Stimulated activated CD4-positive, alpha-beta T cell treated with anti-CD3 and anti-CD28 coated beads, TNF-alpha, amount 100 ng/mL, for 4 hours (primary cell): ENCODE measurements at regions not wholly inside any gene's neighbourhood (a gene's known extent, or its start where the extent isn't known, plus 50 kb on each side); places are given as distances from the start of the nearest gene placed in this dataset.

Experiments used
- DNase-seq, 3 experiments: peaks; one replicate each; pipeline ENCODE4 v3.0.0-alpha.2; 2020; ENCODE audit warnings: low read depth in 3 of 3

- no peak for DNase-seq
Measured at GRCh38 chr18:57991552-57991951, 52.5 kb upstream of the NEDD4L start.

DNA sequence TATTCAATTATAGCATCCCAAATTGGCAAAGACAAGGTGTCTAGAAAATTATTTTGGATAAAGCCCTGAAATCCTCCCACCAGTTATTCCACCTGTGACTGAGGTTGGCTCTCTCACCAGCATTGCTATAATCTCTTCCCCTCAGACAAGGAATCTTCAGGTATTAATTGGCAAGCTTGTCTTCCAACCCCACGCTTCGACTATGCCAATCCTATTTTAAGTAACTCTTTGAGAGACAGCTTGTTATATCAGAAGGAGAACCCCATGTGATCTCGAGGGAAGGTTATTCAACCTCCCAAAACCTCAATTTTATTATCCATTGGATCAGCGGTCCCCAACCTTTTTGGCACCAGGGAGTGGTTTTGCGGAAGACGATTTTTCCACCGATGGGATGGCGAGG lies 54.5 kb upstream of the NEDD4L start:
- DNase-seq = no peak

DNA sequence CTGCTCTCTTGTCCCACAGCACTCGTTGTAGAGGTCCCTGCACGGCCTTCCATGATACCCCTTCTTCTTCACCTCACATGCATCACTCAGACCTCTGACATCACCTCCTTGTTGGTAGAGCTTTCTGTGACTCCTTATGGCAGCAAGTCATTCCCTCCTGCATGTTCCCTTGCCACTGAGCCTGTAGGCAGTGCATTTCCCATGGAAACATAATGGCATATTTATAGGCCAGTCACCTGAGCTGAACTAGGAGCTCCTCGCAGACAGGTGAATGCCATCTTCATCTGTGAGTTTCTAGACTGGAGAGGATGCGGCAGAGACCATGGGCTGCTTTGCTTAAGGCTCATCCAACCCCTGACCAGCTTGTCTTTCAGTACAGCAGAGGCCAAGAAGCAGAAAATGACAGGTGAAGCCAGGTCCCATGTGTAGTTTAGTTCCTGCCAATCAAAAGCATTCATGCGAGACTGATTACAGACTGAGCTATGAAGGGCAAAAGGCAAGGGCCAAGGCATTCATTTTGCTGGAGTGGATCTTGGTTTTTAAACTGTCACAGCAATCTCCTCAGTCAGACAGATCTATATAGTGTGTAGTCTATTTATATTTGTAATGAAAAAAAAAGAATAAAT lies 59.4 kb upstream of the NEDD4L start:
- no peak for DNase-seq

GRCh38 chr18:57983965-57984364 lies 60.1 kb upstream of the NEDD4L start:
- DNase-seq = no peak

- no peak for DNase-seq
Measured at GRCh38 chr18:57983472-57983871, 60.6 kb upstream of the NEDD4L start.

GRCh38 chr18:57982372-57983021 lies 61.5 kb upstream of the NEDD4L start:
- no peak for DNase-seq

- no peak for DNase-seq
Measured at GRCh38 chr18:57981308-57982028, 62.6 kb upstream of the NEDD4L start.

- DNase-seq = no peak
Measured at GRCh38 chr18:57980573-57981307, 63.3 kb upstream of the NEDD4L start.

DNA sequence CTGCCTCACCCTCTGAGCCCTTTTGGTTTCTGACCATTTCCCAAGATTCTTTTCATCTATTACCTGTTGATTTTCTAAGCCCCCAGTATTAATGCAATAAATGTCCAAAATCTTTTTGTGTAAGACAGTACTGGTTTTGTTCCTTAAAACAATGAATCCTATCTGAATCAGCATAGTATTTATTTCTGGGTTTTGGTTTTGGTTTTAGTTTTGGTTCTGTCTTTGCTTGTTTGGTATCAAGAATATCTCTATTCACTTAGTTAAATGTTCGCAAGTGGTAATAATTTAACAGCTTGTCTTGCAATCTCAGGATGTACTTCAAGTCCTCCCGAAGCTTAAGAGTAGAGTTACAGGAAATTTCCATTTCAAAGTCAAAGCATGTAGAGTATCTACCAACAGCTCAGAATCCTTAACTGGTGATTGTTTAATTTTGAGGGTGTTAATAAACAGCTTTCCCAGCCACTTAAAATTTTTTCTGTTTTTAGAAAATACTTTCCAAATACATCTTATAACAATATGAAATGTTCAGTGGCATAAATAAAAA lies 67.7 kb upstream of the NEDD4L start:
- no peak for DNase-seq

DNA sequence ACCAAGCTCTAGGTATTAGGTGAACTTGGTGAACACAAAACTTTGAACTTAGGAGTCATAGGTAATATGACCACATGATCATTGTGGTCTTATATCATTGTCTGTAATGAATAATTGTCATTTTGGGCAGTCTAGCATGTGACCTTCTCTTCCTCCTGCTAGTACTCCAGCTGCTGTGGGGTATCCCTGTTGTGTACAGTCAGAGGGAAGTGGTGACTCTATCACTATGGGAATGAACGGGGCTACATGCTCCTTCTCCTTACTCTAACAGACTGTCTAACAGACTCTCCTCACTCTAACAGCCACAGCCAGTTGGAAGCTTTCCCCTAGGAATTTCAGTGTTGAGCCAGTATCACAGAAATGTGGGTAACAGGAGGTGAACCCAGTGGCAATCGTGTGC lies 68.2 kb upstream of the NEDD4L start:
- DNase-seq = no peak

DNA sequence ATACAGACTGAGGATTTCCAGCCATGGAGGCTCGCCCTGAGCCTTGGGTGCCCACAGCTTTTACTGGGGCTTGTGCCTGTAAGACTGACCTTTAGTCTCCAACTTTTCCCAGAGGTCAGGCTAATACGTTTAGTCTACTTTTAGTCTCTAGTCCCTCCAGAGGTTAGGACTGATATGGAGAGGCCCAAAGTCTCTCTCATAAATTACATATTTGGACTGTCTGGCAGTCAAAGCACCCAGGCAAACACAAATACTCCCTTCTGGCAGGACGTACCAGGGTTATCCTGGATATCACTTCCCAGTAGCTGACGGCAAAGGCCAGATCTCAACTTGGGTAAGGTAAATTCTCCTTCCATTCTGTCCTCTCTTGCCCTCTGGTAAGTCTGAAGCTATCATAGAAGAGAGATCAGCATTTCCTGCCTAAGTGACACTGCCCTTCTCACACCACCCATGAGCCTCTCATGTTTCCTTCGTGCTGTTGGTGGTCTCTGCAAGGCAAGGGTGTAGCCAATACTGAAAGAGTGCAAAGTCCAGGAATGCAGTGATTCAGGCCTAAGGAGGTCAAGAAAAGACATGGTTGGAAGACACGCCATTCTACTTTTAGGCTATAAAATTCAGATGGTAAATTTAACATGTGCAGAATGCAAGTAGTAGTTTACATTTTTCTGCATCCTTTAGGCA lies 69.3 kb upstream of the NEDD4L start:
- no peak for DNase-seq

DNA sequence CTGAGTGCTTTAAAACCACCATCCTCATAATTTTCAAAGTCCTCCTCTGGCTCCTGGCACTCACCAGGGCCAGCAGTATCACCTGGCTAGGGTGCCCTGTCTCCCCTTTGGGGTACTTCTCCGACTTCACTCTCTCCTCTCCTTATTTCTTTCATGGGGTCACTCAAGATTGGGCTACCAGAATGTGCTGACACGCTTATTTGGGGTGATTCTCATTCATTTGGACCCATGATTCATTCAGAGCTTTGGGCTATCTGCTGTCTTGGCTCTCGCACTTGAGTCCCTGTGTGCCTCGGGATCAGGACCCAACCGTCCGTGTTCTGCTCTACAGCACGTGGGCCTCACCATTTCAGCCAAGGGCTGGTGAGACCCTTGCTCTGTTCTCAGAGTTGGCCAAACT lies 70.1 kb upstream of the NEDD4L start:
- no peak for DNase-seq

- DNase-seq = no peak
Measured at GRCh38 chr18:57970356-57971095, 73.5 kb upstream of the NEDD4L start.

DNA sequence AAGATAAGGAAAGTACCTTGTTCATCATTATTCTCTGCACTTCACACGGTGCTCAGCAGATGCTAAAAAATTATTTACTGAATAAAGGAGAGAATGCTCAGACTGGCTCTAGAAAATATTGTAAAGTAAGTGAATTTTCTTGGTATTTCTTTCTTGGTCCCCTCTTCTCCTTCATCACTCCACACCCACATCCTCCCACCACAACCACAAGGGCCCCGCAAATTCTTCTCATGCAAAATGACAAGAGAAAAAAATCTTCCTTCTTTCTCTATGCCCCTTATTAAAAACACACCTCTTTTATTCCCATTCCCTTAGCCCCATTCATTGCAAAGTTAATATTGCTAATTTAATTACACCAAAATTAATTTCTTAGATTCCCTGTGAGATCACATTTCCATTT lies 74.2 kb upstream of the NEDD4L start:
- DNase-seq = no peak

- DNase-seq = no peak
Measured at GRCh38 chr18:57965246-57965645, 78.8 kb upstream of the NEDD4L start.

DNA sequence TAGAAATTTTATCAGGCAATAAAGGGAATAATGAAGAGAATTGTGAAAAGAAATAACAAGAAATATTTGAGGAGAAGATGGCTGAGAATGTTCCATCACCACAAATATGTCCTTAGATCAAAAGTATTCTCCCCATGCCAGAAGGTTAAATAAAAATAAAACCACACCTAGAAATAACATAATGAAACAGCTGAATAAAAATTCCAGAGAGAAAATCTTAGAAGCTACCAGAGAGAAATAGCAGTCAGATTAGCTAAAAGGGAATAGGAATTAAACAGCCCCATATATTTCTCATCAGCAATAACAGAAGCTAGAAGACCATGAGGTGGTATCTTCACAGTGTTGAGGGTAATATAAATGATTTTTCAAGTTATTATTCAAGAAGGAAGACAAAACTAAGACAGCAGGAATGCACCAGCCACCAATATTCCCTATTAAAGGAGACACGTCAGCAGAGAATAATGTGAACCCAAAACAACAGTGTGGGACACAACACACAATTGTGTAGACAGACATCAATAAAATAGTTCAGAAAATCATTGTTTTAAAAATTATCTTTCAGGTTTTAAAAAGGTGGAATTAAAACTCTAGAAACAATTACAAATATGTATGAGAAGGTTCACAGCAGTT lies 82.0 kb upstream of the NEDD4L start:
- no peak for DNase-seq

DNA sequence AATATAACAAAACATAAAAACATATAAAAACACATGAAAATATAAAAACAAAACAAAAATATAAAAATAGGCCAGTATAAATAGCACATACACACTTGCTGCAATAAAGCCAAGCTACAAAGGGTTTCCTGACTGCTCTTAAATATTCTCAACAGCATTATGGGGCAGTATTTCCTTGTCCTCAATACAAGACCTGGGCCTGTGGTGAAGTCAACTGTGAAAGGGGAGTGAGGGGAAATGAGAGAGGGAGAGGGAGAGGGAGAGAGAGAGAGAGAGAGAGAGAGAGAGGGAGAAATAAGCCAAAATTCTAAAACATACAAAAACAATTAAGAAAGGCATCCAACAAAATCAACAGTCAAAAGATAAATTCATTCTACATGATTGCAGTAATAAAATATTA lies 82.6 kb upstream of the NEDD4L start:
- no peak for DNase-seq

DNA sequence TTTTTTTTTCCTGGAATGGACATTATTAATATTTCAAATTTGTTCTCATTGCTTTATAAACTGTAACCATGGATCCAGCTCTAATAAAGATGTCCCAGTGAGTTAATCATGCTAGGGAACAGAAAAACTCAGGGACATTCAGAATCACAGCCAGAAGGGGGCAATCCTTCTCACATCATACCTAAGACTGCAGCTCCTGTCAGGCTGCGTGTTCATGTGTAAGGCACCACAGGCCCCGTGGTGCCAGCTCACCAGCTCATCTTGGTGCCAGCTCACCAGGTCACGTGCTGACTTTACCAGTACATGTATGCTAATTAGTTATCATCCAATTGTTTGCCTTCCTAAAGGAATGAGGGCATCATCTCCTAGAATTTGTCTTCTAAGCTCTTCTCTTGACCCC lies 84.7 kb upstream of the NEDD4L start:
- DNase-seq = no peak

- no peak for DNase-seq
Measured at GRCh38 chr18:57957210-57957609, 86.8 kb upstream of the NEDD4L start.

GRCh38 chr18:57956491-57956890 lies 87.5 kb upstream of the NEDD4L start:
- DNase-seq = no peak

DNA sequence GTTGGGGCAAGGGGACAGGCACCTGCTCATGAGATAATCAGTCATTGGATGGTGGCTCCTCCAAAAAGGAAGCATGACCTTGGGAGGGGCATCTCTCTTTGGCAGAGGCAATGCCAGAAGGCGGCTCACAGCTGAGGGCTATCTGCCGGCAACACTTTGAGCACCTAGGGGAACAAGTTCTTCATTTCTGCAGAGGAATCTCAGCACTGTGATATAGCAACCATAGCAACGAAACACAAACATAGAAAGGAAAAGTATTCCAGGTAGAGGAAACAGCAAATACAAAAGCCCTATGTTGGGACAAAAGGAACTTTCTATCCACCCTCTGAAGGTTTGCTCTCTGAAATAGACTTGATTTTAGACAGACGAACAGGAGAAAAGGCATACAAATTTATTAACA lies 89.1 kb upstream of the NEDD4L start:
- DNase-seq = no peak
